GM18868 (cell line): ENCODE measurements at regions not wholly inside any gene's neighbourhood (a gene's known extent, or its start where the extent isn't known, plus 50 kb on each side); places are given as distances from the start of the nearest gene placed in this dataset.
A peak's percentile ranks its signal among the peaks of the same experiment; 100 is the strongest.

Experiments used
- ATAC-seq: cut with Tn5 transposase; IDR thresholded peaks from one replicate; pipeline ENCODE4 v1.9.1; 2021; ENCODE audit warnings: mild to moderate bottlenecking, moderate library complexity; ENCODE audit not compliant: unreplicated experiment

DNA sequence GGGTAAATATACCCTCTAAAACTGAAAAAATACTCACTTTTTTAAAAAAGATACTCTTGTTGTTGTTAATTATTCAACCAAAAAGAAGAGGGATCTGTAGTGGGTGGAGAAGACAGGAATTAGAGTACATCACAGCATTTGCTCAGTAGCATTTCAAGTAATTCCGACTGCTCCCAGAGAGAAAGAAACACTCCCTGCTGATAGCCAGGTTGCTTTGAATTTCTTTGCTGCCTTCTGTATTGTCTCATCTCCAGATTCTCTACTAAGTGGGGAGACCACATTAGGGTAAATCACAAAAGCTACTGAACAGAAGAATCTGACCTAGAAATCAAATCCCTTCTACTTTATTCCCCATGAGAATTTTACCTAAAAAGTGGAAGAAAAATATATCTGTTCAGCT is 661.1 kb downstream of the BRINP3 start:
- no peak for ATAC-seq

DNA sequence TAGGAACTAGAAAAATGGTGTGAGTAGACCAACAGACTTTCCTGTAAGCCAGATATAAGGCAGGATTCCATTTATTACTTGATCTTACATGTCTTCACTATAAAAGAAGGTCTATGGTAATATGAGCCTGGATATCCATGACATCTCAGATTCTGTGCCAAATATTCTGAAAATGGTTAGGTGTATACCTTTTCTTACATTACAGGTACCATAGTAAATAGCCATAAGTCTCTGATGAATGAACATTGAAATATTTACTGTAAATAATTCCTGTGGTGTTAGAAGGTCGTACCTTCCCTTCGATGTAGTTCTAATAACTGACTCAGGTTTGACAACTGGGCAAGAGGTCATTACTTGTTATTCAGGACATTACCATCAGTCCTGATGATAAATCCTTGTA is 657.9 kb downstream of the BRINP3 start:
- ATAC-seq: no peak

DNA sequence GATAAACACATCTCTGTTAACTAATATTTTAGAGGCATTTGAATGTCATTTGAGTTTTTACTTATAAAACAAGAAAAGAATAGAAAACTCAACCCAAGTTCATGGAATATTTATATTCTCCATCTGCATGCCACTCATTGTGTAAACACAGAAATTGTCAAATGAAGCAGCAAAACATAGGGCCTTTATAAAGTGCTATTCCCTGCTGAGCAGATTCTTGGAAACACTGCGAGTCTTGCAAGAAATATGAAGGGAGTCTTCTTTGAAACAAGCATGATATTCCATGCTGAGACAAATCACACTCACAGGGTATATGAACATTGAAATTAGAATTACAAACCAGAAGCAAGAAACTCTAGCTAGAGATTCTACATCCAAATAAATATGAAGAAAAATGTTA is 655.8 kb downstream of the BRINP3 start:
- no peak for ATAC-seq

- no peak for ATAC-seq
Measured at GRCh38 chr1:189834813-189835212, 642.9 kb downstream of the BRINP3 start.

DNA sequence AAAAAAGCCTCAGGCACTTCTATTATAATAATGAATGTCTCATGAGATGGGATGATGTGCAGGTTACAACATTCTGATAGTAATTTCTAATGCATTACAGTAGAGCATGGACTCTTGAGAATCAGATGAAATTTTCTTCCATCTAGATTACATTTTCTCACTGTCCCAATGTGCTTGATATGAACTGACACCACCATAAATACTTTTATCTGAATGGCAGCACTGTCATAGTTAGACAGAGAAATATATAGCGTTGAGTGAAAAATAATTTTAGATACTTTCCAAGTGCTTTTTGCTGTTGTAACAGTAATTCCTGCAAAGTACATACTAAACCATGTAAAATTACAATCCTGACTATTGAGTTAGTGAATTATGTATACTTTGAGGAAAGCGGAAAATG is 630.1 kb downstream of the BRINP3 start:
- ATAC-seq: no peak

DNA sequence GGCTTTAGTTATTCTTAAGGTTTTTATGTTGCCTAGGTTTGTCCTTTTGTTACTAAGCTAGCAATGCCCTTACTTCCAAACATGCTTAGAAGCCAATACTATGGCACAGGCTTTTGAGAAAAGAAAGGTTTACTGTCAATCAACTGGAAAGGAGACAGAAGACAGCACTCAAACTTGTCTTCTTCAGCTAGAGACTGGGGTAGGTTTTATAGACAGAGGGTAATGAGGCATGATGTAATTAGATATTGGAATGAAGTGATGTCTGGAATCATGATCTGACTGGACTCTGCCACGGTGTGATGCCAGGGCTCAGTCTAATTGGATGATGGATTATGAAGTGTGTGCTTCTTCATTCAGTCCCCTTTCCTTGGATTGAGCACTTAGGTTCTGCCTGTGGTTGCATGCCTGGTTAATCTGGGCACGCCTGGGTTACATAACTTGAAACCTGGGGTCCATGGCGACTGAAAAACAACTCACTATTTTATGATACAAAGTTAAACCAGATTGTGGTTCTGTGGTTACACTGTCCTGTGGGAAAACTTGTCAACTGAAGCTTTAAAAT is 625.8 kb downstream of the BRINP3 start:
- peak; percentile 50 for ATAC-seq

DNA sequence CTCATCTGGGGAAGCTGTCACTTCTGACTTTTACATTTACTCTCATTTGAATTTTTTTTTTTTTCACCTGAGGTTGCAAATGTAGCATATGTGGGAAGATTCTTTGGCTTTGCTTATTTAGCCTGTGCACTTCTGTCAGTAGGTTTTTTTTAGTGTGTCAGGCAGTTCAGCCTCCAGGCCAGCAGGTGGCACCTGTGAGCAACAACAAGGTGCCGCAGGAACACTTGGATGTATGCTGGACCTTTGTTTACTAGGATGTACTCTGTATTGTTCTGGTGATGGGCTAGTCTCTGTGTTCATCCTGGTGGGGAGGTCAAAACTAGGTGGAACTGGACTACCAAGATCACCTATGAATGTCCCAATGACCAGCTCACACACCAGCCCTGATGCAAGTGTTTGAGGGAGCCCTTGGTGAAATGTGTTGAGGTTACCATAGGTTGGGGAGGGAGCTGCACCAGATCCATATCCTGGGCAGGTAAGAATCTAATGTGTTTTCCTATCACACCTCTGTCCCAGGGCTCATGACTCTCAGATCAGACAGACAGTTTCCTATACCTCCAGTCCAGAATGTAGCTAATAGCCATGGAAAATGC is 618.2 kb downstream of the BRINP3 start:
- ATAC-seq: peak; percentile 87

DNA sequence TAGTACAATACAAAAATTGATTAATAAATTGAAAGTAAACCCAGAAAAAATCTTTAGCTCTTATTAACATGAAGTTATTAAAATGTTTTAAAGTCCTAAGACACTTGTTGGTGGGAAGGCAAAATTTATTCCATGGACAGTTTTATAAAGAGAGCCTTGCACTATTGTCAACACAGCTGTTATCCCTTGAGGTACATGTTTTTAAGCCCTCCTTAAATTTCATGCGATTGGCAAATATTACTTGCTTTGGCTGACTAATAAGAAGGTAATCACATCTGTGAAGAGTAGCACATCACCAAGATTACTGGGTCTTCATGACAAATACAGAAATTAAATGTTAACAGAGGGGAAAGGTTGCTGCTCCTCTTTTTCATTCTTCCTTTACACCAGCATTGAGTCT is 611.1 kb downstream of the BRINP3 start:
- no peak for ATAC-seq

DNA sequence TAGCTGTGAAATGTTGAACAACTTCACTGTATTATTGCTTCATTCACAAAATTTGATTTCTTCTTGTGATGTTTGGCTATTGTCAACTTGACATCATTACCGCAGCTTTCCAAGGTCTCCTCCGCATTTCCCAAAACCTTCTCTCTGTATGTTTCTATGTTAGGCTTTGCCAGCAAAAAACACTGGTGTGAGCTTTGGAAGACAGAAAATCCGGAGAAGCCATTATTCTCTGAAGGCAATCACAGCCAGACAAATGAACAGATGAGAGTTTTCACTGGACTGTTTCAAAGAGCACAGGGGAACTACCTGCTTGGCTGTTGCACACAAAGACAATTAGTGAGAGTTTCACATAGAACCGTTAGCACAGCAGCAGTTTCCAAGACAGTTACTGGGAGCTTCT is 609.6 kb downstream of the BRINP3 start:
- ATAC-seq: peak; percentile 47

DNA sequence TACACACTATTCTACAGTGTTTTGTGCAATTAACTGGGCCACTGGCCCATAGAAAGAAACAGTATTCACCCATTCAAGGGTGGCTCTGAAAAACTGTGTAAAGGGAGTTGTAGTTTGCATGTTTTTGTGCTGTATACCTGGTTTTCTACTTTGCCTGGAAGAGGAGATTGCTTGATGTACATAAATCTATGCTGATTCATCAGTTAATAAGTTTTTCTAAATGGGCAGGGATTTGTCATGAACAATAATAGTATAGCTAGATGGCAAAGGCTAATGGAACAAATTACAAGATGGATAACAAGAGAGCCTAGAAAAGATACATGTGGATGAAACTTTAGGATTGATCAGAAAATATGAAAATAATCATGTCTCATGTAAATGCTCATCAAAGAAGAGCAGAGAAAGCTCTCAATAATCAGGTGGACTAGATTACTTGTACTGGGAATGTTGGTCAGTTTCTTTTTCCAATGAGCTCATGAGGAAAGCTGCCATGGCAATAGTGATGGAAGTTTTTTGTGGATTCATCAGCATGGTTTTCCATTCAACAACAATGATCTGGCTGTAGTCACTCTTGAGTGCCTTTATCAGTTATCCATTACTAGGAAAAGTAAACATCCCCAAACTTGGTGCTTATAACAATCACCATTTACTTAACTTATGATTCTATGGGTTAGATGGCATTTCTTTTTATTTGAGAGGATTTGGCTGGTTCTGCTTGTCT is 602.8 kb downstream of the BRINP3 start:
- no peak for ATAC-seq

GRCh38 chr1:189880135-189880534 is 597.5 kb downstream of the BRINP3 start:
- ATAC-seq: no peak

- no peak for ATAC-seq
Measured at GRCh38 chr1:189899686-189900425, 577.8 kb downstream of the BRINP3 start.

DNA sequence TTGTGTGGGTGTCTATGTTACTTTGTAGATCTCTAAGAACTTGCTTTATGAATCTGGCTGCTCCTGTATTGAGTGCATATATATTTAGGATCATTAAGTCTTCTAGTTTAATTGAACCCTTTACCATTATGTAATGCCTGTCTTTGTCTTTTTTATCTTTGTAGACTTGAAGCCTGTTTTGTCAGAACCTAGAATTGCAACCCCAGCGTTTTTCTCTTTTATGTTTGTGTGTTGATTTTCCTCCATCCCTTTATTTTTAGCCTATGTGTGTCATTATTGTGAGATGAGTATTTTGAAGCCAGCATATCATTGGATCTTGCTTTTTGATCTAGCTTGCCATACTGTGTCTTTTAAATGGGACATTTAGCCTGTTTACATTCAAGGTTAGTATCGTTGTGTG is 573.2 kb downstream of the BRINP3 start:
- no peak for ATAC-seq

DNA sequence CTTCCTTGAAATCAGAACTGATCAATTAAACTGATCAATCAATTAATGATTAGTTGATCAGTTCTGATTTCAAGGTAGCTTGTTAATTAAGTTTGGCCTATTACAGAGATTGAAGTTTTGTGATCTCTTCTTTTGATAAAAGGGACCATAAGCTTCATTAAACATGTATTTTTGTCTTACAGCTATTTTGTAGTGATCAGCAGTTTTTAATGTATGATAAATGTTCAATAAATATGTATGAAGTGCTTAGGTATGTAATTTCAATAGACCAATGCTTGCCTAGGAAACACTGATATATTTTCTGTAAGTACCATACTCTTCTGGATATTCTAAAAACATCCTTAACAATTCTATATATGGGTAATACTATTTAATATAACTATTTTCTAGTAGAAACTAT is 569.6 kb downstream of the BRINP3 start:
- ATAC-seq: no peak

- no peak for ATAC-seq
Measured at GRCh38 chr1:189921613-189922012, 556.1 kb downstream of the BRINP3 start.

GRCh38 chr1:189927641-189928040 is 550.0 kb downstream of the BRINP3 start:
- no peak for ATAC-seq

DNA sequence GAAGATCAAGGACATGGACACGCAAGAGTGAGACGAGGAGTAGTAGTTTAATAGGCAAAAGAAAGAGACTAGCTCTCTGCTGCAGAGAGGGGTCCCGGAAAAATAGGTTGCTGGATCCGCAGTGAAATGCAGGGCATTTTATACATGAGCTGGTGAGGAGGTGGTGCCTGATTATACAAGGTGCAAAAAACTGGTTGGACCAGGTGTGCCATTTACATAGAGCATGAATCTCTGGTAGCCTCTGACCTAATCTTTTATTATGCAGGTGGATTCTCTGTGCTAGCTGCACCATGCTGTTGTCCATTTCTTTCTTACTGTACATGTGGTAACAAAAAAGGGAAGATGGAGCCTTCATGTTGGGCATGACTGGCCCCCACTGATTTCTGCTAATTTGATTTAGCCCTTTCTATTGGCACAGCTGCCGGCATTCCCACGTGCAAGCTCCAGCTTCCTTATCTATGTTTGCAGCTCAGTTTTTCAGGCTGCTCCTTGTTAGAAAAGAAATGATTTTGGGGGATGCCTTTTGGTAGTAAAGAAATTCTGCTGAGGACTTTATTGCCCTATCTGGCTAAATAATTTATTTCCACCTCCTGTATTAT is 548.1 kb downstream of the BRINP3 start:
- ATAC-seq: no peak

DNA sequence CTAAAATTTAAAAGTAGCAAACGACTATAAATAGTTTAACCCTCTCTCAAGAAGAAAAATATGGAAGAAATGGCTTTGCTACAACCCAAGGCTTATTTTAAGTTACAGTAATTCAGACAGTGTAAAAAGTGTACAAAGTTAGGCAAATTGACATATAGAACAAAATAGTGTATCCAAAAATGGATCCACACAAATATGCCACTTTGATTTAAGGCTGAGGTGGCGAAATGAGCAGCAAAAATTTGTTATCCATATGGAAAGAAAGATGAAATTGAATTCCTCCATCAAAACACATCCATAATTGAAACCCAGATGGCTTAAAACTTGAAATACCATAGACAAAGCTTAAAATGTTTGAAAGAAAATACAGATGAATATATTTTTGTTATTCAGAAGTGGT is 540.8 kb downstream of the BRINP3 start:
- ATAC-seq: no peak

GRCh38 chr1:189939967-189940366 is 537.7 kb downstream of the BRINP3 start:
- ATAC-seq: no peak

DNA sequence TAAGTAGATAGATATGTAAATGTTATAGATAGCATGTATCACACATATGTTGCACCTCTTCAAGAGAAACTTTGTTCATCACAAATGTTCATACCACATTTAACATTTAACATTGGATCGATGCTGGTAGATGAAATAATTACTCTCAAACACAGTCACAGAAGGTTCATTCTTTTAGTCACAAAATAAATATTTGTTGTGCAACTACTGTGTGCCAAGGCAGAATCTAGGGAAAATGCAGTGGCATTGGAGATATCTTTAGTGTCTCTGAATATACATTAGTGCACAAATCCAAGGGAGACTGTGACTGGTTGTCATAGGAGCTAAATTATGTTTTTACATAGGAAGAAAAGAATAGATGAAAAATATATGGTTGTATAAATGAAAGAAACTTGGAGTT is 535.7 kb downstream of the BRINP3 start:
- no peak for ATAC-seq

- no peak for ATAC-seq
Measured at GRCh38 chr1:189958756-189959155, 518.9 kb downstream of the BRINP3 start.
